GM19023 (cell line): ENCODE measurements at regions not wholly inside any gene's neighbourhood (a gene's known extent, or its start where the extent isn't known, plus 50 kb on each side); places are given as distances from the start of the nearest gene placed in this dataset.

Source experiments
- ATAC-seq: cut with Tn5 transposase; IDR thresholded peaks from one replicate; pipeline ENCODE4 v1.9.1; 2021; ENCODE audit warnings: mild to moderate bottlenecking, moderate library complexity; ENCODE audit not compliant: unreplicated experiment

DNA sequence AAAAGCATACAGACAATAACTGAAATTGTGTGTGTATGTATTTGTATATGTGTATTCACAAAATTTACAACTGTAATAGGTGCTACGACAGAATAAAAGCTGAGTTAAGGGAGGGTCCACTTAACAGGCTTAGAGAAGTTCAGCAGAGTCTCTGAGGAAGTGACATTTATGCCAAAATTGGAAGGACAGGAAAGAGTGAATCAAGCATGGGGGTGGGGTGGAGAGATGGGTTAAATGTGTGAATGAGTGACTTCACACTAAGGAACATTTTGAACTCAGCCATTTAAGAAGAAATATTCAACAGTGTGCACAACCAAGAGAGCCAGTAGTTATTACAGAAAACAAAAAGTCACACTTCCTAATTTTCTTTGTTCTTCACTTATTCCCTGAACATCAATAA lies 53.8 kb upstream of the RGS1 start:
- ATAC-seq: no peak

DNA sequence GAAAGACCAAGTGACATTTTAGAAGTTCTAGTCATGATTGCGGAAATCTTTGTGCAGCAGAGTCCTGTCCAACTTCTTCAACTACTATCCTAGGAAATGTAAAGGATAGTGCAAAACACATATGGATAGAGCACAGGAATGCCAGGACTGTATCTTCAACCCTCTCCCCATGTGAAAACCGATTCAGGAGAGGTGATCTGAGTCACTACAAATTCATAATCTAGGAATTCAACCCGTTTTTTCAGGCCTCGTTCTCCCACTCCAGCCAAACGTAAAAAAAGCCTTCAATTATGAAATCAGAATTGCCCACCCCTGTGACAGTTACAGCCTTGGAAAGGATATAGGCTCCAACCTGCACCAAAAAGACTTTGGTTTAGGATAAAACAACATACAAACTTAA lies 52.9 kb upstream of the RGS1 start:
- no peak for ATAC-seq

DNA sequence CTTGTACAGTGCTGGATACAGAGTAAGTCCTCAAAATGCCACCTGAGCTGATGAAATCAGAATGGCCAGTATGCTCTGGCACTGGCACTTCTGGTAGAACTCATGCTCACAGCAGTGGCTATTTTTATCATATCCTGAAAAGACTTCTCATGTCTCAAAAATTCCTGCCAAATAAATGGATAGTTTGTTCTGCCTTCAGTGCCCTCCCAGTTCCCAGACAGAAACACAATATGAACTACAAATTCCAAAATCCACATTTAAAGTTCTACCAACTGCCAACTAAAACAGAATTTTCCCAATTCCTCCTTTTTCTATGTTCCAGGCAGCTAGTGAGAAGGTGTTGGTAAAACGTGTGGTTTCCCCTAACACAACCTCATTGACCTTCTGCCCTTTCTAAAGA lies 51.4 kb upstream of the RGS1 start:
- no peak for ATAC-seq
